Esophagus (tissue), 2 donors: ENCODE measurements at regions not wholly inside any gene's neighbourhood (a gene's known extent, or its start where the extent isn't known, plus 50 kb on each side); places are given as distances from the start of the nearest gene placed in this dataset.
"Not testable (repeated sequence)": the region's sequence is repeated elsewhere in the genome, so short reads cannot be mapped to it uniquely, and the experiment has no call there.

Experiments
- H3K27ac ChIP-seq, 2 donors: one replicate each; pipeline ENCODE4 v1.5.1; 2013; ENCODE audit warnings: low read depth in 2 of 2, mild to moderate bottlenecking in 2 of 2, inconsistent platforms in 1 of 2, low read length in 1 of 2, moderate library complexity in 1 of 2
- H3K27me3 ChIP-seq, 2 donors: one replicate each; pipeline ENCODE4 v1.6.1; 2013; ENCODE audit warnings: low read length in 2 of 2, control low read depth in 1 of 2, mild to moderate bottlenecking in 1 of 2; ENCODE audit not compliant: insufficient read depth in 2 of 2, control insufficient read depth in 1 of 2
- H3K36me3 ChIP-seq, 2 donors: one replicate each; pipeline ENCODE4 v1.6.1; 2013; ENCODE audit warnings: low read length in 1 of 2; ENCODE audit not compliant: control insufficient read depth in 2 of 2, insufficient read depth in 2 of 2
- H3K4me1 ChIP-seq, 2 donors: one replicate each; pipeline ENCODE4 v1.6.1; 2013; ENCODE audit warnings: low read length in 1 of 2; ENCODE audit not compliant: control insufficient read depth in 2 of 2, insufficient read depth in 2 of 2
- H3K4me3 ChIP-seq, 2 donors: one replicate each; pipeline ENCODE4 v1.5.1; 2013; ENCODE audit warnings: low read length in 2 of 2, mild to moderate bottlenecking in 2 of 2, low read depth in 1 of 2, moderate library complexity in 1 of 2
- H3K9me3 ChIP-seq, 2 donors: one replicate each; pipeline ENCODE4 v1.6.1; 2013; ENCODE audit warnings: mild to moderate bottlenecking in 2 of 2, low read depth in 1 of 2, low read length in 1 of 2, moderate library complexity in 1 of 2; ENCODE audit not compliant: control insufficient read depth in 2 of 2, insufficient read depth in 1 of 2
- WGBS, 2 donors: extraction: QIAGEN DNeasy Blood & Tissue Kit; methylation state at CpG; one replicate each; pipeline ENCODE4 v1.1.7; 2013; 5-methylcytosine and 5-hydroxymethylcytosine counted together
- donor health status: healthy with polysubstance abuse.
- donor health status: Bipolar disorder and iron deficiency.

GRCh38 chr9:73441890-73442818 lies 290.5 kb downstream of the ANXA1 start:
- 54 to 68% methylated on average over 5 of the region's 5 CpGs for WGBS, 2 donors
- Histone ChIP-seq H3K27ac (no peak overlapping the region), H3K4me3 (no peak overlapping the region), H3K9me3 (no peaks in the 10 kb centered on the region), H3K4me1 (no peaks in the 10 kb centered on the region), H3K36me3 (no peaks in the 10 kb centered on the region), H3K27me3 (no peaks in the 10 kb centered on the region)

GRCh38 chr9:73444821-73445220 lies 293.2 kb downstream of the ANXA1 start:
- Histone ChIP-seq H3K4me1 (no peaks in the 10 kb centered on the region), H3K36me3 (no peaks in the 10 kb centered on the region), H3K27me3 (no peaks in the 10 kb centered on the region), H3K9me3 (no peaks in the 10 kb centered on the region), H3K4me3 (no peak overlapping the region), H3K27ac (no peak overlapping the region)
- 39 to 44% methylated on average over 1 of the region's 1 CpG for WGBS, 2 donors

GRCh38 chr9:73445384-73445783 lies 293.7 kb downstream of the ANXA1 start:
- not testable (repeated sequence) for H3K4me1 ChIP-seq, H3K27ac ChIP-seq
- WGBS, 2 donors, result 36% methylated on average over 1 of the region's 1 CpG

GRCh38 chr9:73446306-73446705 lies 294.6 kb downstream of the ANXA1 start:
- no peak overlapping the region for H3K27ac ChIP-seq
- no peak overlapping the region for H3K4me3 ChIP-seq
- H3K4me1 ChIP-seq, result no peaks in the 10 kb centered on the region
- H3K9me3 ChIP-seq, result no peaks in the 10 kb centered on the region
- no peaks in the 10 kb centered on the region for H3K36me3 ChIP-seq
- no peaks in the 10 kb centered on the region for H3K27me3 ChIP-seq

More at GRCh38 chr9:73445384-73445783, 293.7 kb downstream of the ANXA1 start:
- not testable (repeated sequence) for H3K27me3 ChIP-seq, H3K4me3 ChIP-seq, H3K36me3 ChIP-seq, H3K9me3 ChIP-seq

GRCh38 chr9:73451003-73451402 lies 299.3 kb downstream of the ANXA1 start:
- no peaks in the 10 kb centered on the region for H3K4me1 ChIP-seq
- no peaks in the 10 kb centered on the region for H3K27me3 ChIP-seq
- H3K4me3 ChIP-seq, result no peak overlapping the region
- WGBS, 2 donors, result 54 to 60% methylated on average over 2 of the region's 2 CpGs
- H3K27ac ChIP-seq, result no peak overlapping the region
- no peaks in the 10 kb centered on the region for H3K9me3 ChIP-seq
- H3K36me3 ChIP-seq, result no peaks in the 10 kb centered on the region

- no peak overlapping the region for H3K4me3 ChIP-seq
- no peaks in the 10 kb centered on the region for H3K36me3 ChIP-seq
- H3K27me3 ChIP-seq, result no peaks in the 10 kb centered on the region
- no peaks in the 10 kb centered on the region for H3K9me3 ChIP-seq
- H3K27ac ChIP-seq, result no peak overlapping the region
- no peaks in the 10 kb centered on the region for H3K4me1 ChIP-seq
Measured at GRCh38 chr9:73459817-73460216, 308.2 kb downstream of the ANXA1 start.

- Histone ChIP-seq H3K9me3 (no peaks in the 10 kb centered on the region), H3K4me3 (no peak overlapping the region), H3K27ac (no peak overlapping the region), H3K27me3 (no peaks in the 10 kb centered on the region), H3K4me1 (no peaks in the 10 kb centered on the region), H3K36me3 (no peaks in the 10 kb centered on the region)
- WGBS, 2 donors, result 91 to 96% methylated on average over 1 of the region's 1 CpG
Measured at GRCh38 chr9:73468716-73469115, 317.1 kb downstream of the ANXA1 start.

- WGBS, 2 donors, result 66 to 78% methylated on average over 3 of the region's 3 CpGs
- H3K9me3 ChIP-seq, result peaks cover 5 to 6% of the 10 kb centered on the region in 2 donors
Measured at GRCh38 chr9:73470766-73471165, 319.1 kb downstream of the ANXA1 start.

GRCh38 chr9:73474002-73474600 lies 322.4 kb downstream of the ANXA1 start:
- H3K27ac ChIP-seq, result no peak overlapping the region
- H3K27me3 ChIP-seq, result no peaks in the 10 kb centered on the region
- no peaks in the 10 kb centered on the region for H3K4me1 ChIP-seq
- H3K4me3 ChIP-seq, result no peak overlapping the region
- H3K36me3 ChIP-seq, result no peaks in the 10 kb centered on the region
- peaks cover 5 to 6% of the 10 kb centered on the region in 2 donors for H3K9me3 ChIP-seq
- 86 to 87% methylated on average over 14 of the region's 14 CpGs for WGBS, 2 donors

More at GRCh38 chr9:73470766-73471165, 319.1 kb downstream of the ANXA1 start:
- Histone ChIP-seq H3K27me3 (no peaks in the 10 kb centered on the region), H3K4me3 (no peak overlapping the region), H3K4me1 (no peaks in the 10 kb centered on the region), H3K36me3 (no peaks in the 10 kb centered on the region), H3K27ac (no peak overlapping the region)

- H3K4me1 ChIP-seq, result no peaks in the 10 kb centered on the region
- H3K4me3 ChIP-seq, result no peak overlapping the region
- no peaks in the 10 kb centered on the region for H3K36me3 ChIP-seq
- 89 to 94% methylated on average over 20 of the region's 20 CpGs for WGBS, 2 donors
- H3K27ac ChIP-seq, result no peak overlapping the region
- H3K9me3 ChIP-seq, result peaks cover 5 to 6% of the 10 kb centered on the region in 2 donors
- no peaks in the 10 kb centered on the region for H3K27me3 ChIP-seq
Measured at GRCh38 chr9:73474625-73475024, 323.0 kb downstream of the ANXA1 start.
